ENCODE measurements at regions not wholly inside any gene's neighbourhood (a gene's known extent, or its start where the extent isn't known, plus 50 kb on each side); places are given as distances from the start of the nearest gene placed in this dataset.

DNA sequence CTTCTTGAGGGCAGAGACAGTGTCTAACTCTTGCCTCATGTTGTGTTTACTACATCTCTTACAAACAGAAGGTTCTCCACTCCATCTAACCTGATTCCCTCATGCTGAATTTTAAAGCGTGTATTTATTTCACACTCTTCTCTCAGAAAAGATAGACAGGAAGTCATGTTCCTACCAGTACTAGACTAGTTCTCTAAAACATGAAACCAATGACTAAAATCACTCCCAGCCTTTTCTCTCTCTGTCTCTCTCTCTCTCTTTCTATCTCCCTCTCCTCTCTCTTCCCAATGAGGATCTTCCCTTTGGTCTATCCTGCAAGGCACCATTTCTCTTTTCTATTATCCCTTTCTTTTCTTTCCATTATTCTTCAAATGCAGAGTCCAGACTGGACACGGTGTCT lies 391.9 kb upstream of the CADM1 start:
- Histone ChIP-seq H3K27me3 (no peaks in the 10 kb centered on the region), H3K9me3 (no peaks in the 10 kb centered on the region), H3K4me3 (no peak overlapping the region), H3K27ac (no peak overlapping the region), H3K4me1 (no peaks in the 10 kb centered on the region), H3K36me3 (replicated peaks in 1 of 2; ENCODE audit: insufficient read depth in 1 of 2, low read depth in 2 of 2) (no peaks in the 10 kb centered on the region)
- WGBS, 2 donors, result 69 to 78% methylated on average over 2 of the region's 2 CpGs
- TF ChIP-seq, protein P1, sequence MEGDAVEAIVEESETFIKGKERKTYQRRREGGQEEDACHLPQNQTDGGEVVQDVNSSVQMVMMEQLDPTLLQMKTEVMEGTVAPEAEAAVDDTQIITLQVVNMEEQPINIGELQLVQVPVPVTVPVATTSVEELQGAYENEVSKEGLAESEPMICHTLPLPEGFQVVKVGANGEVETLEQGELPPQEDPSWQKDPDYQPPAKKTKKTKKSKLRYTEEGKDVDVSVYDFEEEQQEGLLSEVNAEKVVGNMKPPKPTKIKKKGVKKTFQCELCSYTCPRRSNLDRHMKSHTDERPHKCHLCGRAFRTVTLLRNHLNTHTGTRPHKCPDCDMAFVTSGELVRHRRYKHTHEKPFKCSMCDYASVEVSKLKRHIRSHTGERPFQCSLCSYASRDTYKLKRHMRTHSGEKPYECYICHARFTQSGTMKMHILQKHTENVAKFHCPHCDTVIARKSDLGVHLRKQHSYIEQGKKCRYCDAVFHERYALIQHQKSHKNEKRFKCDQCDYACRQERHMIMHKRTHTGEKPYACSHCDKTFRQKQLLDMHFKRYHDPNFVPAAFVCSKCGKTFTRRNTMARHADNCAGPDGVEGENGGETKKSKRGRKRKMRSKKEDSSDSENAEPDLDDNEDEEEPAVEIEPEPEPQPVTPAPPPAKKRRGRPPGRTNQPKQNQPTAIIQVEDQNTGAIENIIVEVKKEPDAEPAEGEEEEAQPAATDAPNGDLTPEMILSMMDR (IDR thresholded peaks at IDR 0.05), result no peak
- no peak for TF ChIP-seq POLR2A (IDR thresholded peaks at IDR 0.05)
- no peak for DNase-seq
- intact Hi-C loops (cut with DNase I), result no loop called here
- no peak for ATAC-seq

DNA sequence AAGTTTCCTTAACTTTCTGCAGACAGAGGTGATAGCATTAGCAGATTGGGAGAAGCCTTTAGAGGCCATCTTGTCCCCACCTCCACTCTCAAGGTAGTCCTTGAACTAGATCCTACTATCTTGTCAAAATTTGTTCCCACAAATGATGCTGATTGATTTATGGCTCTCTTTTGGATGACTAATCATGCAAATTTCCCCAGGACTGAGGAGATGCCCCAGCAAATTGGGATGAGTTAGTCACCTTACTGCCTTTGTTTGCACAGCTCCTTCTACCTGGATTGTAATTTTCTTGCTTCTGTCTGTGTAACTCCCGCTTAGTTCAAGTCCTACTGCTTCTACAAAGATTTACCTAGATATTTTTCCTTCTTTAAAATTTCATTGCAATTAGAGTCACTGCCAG lies 391.4 kb upstream of the CADM1 start:
- TF ChIP-seq POLR2A (IDR thresholded peaks at IDR 0.05), result no peak
- TF ChIP-seq, protein P1 (IDR thresholded peaks at IDR 0.05), result no peak
- Histone ChIP-seq H3K27me3 (no peaks in the 10 kb centered on the region), H3K4me1 (no peaks in the 10 kb centered on the region), H3K9me3 (no peaks in the 10 kb centered on the region), H3K36me3 (replicated peaks in 1 of 2; ENCODE audit: insufficient read depth in 1 of 2, low read depth in 2 of 2) (no peaks in the 10 kb centered on the region), H3K4me3 (no peak overlapping the region), H3K27ac (no peak overlapping the region)
- intact Hi-C loops (cut with DNase I), result no loop called here
- no peak for ATAC-seq
- 68 to 81% methylated on average over 1 of the region's 1 CpG for WGBS, 2 donors
- DNase-seq, result no peak

DNA sequence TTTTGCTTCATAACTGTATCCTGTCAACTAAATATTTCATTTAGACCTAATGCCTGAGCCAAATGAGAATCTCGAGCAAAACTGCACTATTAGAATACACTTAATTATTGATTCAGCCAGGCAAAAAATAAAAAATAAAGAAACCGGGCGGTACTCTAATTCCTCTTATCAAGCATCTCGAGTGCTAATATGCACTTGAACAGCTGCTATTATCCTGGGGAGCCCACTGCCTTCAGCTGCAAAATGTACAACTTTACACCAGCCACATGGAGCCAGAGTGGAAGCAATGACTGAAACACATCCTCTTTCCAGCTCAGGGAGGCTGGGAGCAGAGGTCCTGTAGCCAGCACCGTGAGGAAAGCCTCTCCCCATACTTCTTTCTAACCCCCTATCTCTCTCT lies 390.0 kb upstream of the CADM1 start:
- intact Hi-C loops (cut with DNase I), result no loop called here
- no peak for DNase-seq
- WGBS, 2 donors, result 21 to 38% methylated on average over 5 of the region's 5 CpGs
- H3K27me3 ChIP-seq, result no peaks in the 10 kb centered on the region
- no peak overlapping the region for H3K27ac ChIP-seq
- H3K4me1 ChIP-seq, result no peaks in the 10 kb centered on the region
- TF ChIP-seq, protein P1 (IDR thresholded peaks at IDR 0.05), result no peak
- TF ChIP-seq POLR2A (IDR thresholded peaks at IDR 0.05), result no peak
- no peak overlapping the region for H3K4me3 ChIP-seq
- H3K36me3 ChIP-seq (replicated peaks in 1 of 2; ENCODE audit: insufficient read depth in 1 of 2, low read depth in 2 of 2), result no peaks in the 10 kb centered on the region
- no peaks in the 10 kb centered on the region for H3K9me3 ChIP-seq
- no peak for ATAC-seq

DNA sequence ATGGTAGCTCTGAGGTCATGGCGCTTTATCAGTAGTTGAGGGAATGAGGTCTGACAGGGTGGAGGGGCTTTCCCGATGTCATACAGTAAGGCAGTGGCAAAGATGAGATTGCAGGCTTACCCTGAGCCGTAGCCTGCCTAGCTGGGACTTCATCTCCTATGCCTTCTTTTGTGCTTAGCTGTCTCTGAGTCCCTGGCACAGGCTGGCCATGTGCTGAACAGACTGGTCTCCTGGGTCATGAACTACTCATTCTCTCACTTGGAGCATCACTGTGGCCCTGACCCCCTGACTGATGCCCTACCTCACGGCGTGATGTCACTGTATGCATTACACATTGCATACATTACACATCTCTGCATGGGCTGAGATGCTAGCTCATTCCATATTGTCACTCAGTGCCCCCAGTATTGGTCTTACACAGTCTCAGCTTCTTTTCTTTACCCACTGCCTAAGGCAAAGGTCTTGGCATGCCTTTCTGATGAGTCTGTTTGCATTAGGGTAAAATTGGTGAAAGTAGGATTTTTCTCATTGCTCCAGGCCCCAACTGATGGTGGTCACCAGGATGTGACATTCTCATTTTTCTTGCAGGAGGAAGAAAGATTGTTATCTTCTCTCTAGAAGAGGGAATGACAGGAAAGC lies 389.4 kb upstream of the CADM1 start:
- DNase-seq (no peak), ATAC-seq (no peak)
- Histone ChIP-seq H3K4me3 (no peak overlapping the region), H3K36me3 (replicated peaks in 1 of 2; ENCODE audit: insufficient read depth in 1 of 2, low read depth in 2 of 2) (no peaks in the 10 kb centered on the region), H3K4me1 (no peaks in the 10 kb centered on the region), H3K27ac (no peak overlapping the region), H3K27me3 (no peaks in the 10 kb centered on the region), H3K9me3 (no peaks in the 10 kb centered on the region)
- TF ChIP-seq, protein P1 (IDR thresholded peaks at IDR 0.05), result no peak
- 64 to 76% methylated on average over 5 of the region's 5 CpGs for WGBS, 2 donors
- intact Hi-C loops (cut with DNase I), result no loop called here

DNA sequence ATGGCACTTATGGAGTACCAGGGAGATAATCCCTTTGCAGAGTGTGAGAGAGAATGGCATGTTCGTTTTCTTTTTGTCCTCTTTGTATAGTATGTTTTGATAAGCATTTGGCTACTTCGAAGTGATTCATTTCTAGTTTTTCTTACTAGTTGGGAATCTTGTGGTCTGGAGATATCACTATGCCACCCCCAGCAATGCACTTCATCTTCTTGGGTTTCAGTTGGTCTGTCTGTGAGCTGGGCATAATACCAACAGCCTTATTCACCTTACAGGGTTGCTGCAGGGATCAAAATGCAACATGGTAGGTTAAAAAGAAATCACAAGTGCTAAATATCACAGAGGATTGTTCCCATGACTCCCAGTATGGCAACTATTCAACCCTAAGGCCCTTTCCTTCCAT lies 387.8 kb upstream of the CADM1 start:
- DNase-seq, result no peak
- no peaks in the 10 kb centered on the region for H3K27me3 ChIP-seq
- 32 to 50% methylated on average over 2 of the region's 2 CpGs for WGBS, 2 donors
- no peaks in the 10 kb centered on the region for H3K9me3 ChIP-seq
- no peak overlapping the region for H3K4me3 ChIP-seq
- no peak for ATAC-seq
- no peak overlapping the region for H3K27ac ChIP-seq
- intact Hi-C loops (cut with DNase I), result no loop called here
- no peaks in the 10 kb centered on the region for H3K4me1 ChIP-seq
- no peaks in the 10 kb centered on the region for H3K36me3 ChIP-seq (replicated peaks in 1 of 2; ENCODE audit: insufficient read depth in 1 of 2, low read depth in 2 of 2)
- TF ChIP-seq, protein P1 (IDR thresholded peaks at IDR 0.05), result no peak
- no peak for TF ChIP-seq POLR2A (IDR thresholded peaks at IDR 0.05)
